OCI-LY1 (cell line): ENCODE measurements at regions not wholly inside any gene's neighbourhood (a gene's known extent, or its start where the extent isn't known, plus 50 kb on each side); places are given as distances from the start of the nearest gene placed in this dataset.
"Not testable (repeated sequence)": the region's sequence is repeated elsewhere in the genome, so short reads cannot be mapped to it uniquely, and the experiment has no call there.

Experiments
- EZH2 ChIP-seq: fragments of 200-600 bp; sonication (generic), shearing (Covaris generic); IDR thresholded peaks from 2 replicates; pipeline ENCODE4 v1.8.0; 2017; ENCODE audit warnings: borderline replicate concordance, mixed run types, mild to moderate bottlenecking, antibody characterized with exemption, low read length, moderate library complexity, mixed read lengths
- TF ChIP-seq, protein P1 (sequence below): fragments of 200-600 bp; sonication (generic), shearing (Covaris generic); IDR thresholded peaks from 2 replicates; pipeline ENCODE4 v1.5.1; 2017; ENCODE audit warnings: mild to moderate bottlenecking, antibody characterized with exemption, low read length, moderate library complexity, mixed read lengths

GRCh38 chr7:55710312-55710711 lies 138.0 kb upstream of the VOPP1 start:
- TF ChIP-seq, protein P1, sequence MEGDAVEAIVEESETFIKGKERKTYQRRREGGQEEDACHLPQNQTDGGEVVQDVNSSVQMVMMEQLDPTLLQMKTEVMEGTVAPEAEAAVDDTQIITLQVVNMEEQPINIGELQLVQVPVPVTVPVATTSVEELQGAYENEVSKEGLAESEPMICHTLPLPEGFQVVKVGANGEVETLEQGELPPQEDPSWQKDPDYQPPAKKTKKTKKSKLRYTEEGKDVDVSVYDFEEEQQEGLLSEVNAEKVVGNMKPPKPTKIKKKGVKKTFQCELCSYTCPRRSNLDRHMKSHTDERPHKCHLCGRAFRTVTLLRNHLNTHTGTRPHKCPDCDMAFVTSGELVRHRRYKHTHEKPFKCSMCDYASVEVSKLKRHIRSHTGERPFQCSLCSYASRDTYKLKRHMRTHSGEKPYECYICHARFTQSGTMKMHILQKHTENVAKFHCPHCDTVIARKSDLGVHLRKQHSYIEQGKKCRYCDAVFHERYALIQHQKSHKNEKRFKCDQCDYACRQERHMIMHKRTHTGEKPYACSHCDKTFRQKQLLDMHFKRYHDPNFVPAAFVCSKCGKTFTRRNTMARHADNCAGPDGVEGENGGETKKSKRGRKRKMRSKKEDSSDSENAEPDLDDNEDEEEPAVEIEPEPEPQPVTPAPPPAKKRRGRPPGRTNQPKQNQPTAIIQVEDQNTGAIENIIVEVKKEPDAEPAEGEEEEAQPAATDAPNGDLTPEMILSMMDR: not testable (repeated sequence)
- TF ChIP-seq EZH2: not testable (repeated sequence)
